RCC 7860 (cell line): ENCODE measurements at regions not wholly inside any gene's neighbourhood (a gene's known extent, or its start where the extent isn't known, plus 50 kb on each side); places are given as distances from the start of the nearest gene placed in this dataset.
"Not testable (repeated sequence)": the region's sequence is repeated elsewhere in the genome, so short reads cannot be mapped to it uniquely, and the experiment has no call there.

Source experiments
- DNase-seq: peaks from one replicate; pipeline ENCODE4 v3.0.0-alpha.2; 2015; ENCODE audit warnings: low spot score
- FAIRE-seq: peaks from 2 replicates; lab custom pipeline; 2012; peaks lifted over from hg19 to GRCh38; lab: Jason Lieb, UNC

GRCh38 chr18:47729356-47729755 lies 201.1 kb downstream of the SMAD2 start:
- DNase-seq: no peak
- FAIRE-seq: no peak

GRCh38 chr18:47728921-47729320 lies 201.5 kb downstream of the SMAD2 start:
- FAIRE-seq: no peak
- no peak for DNase-seq

GRCh38 chr18:47727409-47727808 lies 203.1 kb downstream of the SMAD2 start:
- FAIRE-seq (no peak), DNase-seq (no peak)

GRCh38 chr18:47726550-47726949 lies 203.9 kb downstream of the SMAD2 start:
- FAIRE-seq: no peak
- no peak for DNase-seq

DNA sequence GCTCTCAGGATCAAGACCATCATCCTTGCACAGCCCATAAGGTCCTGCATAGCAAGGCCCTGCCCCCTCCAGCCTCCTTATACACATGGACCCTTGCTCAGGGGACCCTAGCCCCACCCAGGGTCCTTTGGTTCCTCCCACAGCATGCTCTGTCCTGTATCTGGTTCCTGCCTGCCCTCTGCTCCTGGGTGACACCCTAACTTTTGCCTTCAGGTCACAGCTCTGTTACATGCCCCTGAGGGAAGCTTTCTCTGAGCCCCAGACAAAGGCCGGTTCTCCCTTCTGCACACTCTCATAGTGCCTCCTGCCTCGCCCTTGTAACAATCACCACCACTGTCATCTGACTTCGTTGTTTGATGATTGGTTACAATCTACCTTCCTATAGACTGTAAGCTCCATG lies 204.8 kb downstream of the SMAD2 start:
- DNase-seq (no peak), FAIRE-seq (no peak)

DNA sequence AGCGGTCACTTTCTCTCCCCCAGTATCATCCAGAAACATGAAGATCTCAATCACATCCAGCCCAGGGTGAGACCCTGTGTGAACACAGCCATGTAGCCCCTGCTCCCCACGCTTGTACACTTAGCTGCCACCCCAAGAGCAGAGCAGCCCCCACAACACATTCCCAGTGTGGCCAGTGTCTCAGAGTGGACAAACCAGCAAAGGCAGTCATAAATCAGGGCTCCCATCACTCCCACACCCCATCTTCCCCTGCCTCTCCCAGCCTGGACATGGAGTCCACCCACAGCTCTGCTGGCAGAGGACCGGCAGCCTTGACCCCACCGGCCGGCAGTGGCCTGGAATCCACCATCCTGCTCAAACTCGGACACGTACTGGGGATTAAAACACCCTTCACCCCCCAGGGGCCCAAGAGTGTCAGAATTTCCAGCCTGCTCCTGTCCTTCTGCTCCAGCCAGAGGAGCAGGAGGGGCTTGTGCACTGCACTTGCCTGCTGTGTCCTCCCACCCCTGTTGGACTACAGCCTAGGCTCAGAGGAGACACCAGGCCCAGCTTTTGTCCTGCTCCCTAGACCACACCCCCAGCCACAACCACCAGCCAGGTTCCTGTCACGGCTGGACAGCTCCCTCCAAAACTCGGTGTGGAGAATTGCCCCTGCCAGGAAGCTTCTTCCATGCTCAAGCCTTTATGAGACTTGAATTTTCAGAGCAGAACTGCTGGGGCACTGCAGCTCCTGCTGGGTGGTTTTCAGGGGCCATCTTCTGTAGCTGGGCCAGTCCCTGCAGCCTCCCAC lies 206.1 kb downstream of the SMAD2 start:
- no peak for FAIRE-seq
- no peak for DNase-seq

- FAIRE-seq (no peak), DNase-seq (no peak)
Measured at GRCh38 chr18:47721876-47722275, 208.6 kb downstream of the SMAD2 start.

- FAIRE-seq (no peak), DNase-seq (no peak)
Measured at GRCh38 chr18:47720741-47721140, 209.7 kb downstream of the SMAD2 start.

- DNase-seq (no peak), FAIRE-seq (no peak)
Measured at GRCh38 chr18:47719096-47719780, 211.2 kb downstream of the SMAD2 start.

DNA sequence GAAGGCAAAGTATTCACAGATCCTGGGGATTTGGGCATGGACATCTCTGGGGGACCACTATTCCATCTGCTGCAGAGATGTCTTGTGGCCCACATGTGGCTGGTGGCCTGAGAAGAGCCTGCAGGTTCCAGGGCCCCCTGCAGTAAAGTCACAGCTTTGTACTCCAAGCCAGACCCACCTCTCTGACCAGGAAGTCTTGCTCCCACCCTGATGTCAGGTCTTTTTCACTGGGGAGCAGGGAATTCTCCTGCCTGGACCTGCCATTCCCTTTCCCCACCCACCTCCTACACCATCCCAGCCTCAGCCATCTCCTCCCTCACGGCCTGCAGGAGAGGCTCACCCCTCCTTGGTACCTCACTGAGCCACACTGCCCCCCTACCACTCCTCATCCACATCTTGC lies 211.8 kb downstream of the SMAD2 start:
- DNase-seq: no peak
- FAIRE-seq: no peak

DNA sequence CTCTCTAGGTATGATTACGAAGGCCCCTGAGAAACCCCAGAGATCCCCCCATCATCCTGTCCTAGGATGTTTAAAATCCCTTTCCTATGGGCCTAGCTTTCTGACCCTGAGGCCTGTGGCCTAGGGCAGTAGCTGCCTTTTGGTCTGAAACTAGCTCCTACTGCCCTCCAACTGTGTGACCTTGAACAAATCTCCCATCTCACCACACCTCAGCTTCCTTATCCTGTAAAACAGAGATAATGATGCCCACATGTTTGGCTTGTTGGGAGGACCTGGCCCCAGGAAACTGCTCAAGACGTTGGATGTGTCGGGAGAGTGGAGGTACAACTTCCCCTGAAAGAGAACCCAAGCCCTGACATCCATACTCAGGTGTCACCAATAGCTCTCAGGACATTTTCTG lies 213.2 kb downstream of the SMAD2 start:
- DNase-seq (no peak), FAIRE-seq (no peak)

DNA sequence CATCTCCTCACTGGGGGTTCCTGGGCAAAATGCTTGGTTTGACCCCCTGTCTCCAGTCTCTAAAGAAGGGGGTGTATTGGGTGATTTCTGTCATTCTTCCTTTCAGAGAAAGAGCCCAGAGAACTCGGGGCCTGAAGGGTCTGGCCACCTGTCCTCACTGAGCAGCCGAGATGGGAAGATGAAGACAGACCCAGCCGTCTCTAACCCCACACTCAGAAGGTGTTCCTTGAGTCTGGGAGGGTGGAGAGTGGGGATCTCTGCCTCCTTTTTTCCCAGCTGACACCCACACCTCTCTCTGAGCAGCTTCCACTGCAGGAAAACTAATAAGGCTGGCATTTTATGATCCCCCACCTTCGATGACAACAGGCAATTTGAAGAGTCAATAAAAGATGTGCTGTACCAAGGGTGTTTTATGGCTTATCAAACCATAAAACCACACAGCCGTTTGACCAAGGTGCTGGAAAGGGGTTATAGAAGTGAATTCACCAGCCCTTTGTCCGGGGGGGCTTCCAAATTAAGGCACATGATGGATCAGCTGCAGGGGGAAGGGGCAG lies 213.8 kb downstream of the SMAD2 start:
- FAIRE-seq (no peak), DNase-seq (no peak)

DNA sequence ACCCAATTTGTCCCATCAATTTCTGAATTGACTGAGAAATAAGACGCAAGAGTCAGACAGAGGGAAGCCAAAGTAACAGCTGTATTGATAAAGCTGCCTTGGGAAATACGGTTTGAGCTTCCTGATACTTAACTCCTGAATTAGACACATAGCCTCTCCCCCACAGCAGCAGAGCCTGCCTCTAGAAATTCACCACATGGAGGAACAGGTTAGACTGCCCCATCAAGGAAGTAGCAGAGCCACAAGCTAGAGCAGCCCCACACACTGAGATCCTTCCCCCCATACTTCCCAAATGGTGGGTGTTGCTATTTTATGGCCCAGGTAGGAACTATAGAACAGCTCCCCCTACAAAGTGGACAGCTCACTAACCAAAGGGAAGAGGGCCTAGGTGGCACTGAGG lies 220.0 kb downstream of the SMAD2 start:
- no peak for FAIRE-seq
- DNase-seq: no peak

DNA sequence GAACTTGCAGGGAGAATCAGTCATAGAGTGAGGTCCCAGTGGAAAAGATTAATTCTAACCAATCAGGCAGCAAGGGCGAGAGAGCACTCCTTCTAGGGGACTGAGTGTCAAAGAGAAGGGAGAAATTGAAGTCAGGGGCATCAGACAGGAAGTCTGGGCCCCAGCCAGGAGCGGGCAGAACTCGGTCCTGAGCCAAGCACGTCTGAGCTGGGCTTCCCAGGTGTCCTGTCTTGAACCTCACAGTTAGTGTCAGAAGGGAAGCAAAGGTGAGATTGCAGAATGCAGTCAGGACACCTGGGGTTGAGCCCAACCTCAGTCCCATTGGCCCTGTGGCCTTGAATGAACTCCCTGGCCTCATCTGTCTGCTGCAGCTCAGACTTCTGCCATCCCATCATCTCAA lies 220.9 kb downstream of the SMAD2 start:
- no peak for FAIRE-seq
- DNase-seq: no peak

DNA sequence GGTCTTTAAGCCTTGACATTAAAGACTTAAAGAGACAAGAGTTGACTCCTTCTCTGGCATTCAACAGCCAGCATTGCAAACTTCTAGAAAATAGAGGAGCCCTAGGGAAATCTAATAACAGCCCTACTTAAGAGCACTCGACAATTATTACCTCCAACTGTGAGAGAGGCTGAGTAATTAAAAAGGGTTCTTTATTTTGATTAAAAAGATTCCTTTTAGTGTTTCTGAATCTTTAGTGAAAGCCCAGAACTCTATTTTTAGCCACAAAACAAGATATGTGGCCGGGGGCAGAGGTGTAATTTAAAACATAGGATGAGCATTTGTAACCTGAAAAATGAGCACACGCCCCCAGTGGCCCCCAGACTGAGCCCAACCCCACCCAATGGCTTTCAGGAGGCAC lies 222.3 kb downstream of the SMAD2 start:
- FAIRE-seq (no peak), DNase-seq (no peak)

- no peak for DNase-seq
- FAIRE-seq: no peak
Measured at GRCh38 chr18:47701134-47701533, 229.3 kb downstream of the SMAD2 start.

- DNase-seq (no peak), FAIRE-seq (no peak)
Measured at GRCh38 chr18:47696870-47697269, 233.6 kb downstream of the SMAD2 start.

DNA sequence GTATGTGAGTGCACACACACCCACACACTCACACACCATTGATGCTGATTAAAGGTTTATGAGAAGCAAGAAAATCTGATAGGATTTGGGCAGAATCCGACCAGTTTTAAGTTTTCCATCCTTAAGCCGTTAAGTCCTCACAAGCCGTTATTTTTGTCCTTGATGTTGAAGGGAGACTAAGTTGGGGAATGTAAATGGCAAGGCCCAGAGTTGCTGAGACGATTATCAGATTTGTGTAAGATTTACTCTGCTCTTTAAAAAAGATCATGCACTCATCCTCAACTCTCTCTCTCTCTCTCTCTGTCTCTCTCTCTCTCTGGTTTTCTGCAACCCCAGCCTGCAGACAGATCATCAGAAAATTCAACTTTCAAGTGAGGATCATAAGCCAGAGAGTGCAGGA lies 238.8 kb downstream of the SMAD2 start:
- DNase-seq: no peak
- FAIRE-seq: no peak

GRCh38 chr18:47690778-47691177 lies 239.7 kb downstream of the SMAD2 start:
- DNase-seq, FAIRE-seq: not testable (repeated sequence)

GRCh38 chr18:47689371-47689770 lies 241.1 kb downstream of the SMAD2 start:
- DNase-seq (no peak), FAIRE-seq (no peak)

GRCh38 chr18:47686806-47687205 lies 243.7 kb downstream of the SMAD2 start:
- FAIRE-seq (no peak), DNase-seq (no peak)

DNA sequence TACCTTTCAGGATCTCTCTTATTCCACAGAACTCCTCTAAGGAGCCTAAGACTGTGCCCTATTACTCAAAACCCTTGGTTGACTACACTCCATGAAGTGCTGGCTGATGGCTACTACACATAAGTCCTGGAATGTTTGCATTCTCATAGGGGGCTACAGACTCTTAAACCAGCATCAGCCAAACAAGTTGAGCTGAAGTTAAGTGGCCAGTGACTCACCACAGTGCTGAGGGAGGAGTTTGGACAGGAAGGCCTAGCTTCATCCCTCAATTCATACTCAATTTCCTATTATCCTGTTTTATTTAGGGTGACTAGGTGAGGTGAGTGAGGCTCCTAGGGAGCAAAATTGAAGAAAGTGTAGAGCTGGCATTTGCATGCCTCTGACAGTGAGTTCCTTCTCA lies 246.7 kb downstream of the SMAD2 start:
- DNase-seq: no peak
- FAIRE-seq: no peak
